GM10266 (cell line): ENCODE measurements at regions not wholly inside any gene's neighbourhood (a gene's known extent, or its start where the extent isn't known, plus 50 kb on each side); places are given as distances from the start of the nearest gene placed in this dataset.

ENCODE experiments used
- DNase-seq: peaks from one replicate; pipeline ENCODE4 v3.0.0; 2012; ENCODE audit errors: extremely low spot score
- CTCF ChIP-seq: IDR thresholded peaks from 2 replicates; pipeline ENCODE4 v1.5.1; 2012; ENCODE audit warnings: mild to moderate bottlenecking, low read depth; ENCODE audit not compliant: control insufficient read depth, insufficient read depth; ENCODE audit errors: missing control alignments

GRCh38 chr5:174386306-174386705, 338.1 kb upstream of the MSX2 start:
- no peak for TF ChIP-seq CTCF
- no peak for DNase-seq

GRCh38 chr5:174386846-174387245, 337.5 kb upstream of the MSX2 start:
- DNase-seq: no peak
- no peak for TF ChIP-seq CTCF

- no peak for TF ChIP-seq CTCF
- DNase-seq: no peak
These were observed 336.9 kb upstream of the MSX2 start for GRCh38 chr5:174387448-174387847.

- no peak for DNase-seq
- TF ChIP-seq CTCF: no peak
These were observed 331.5 kb upstream of the MSX2 start for GRCh38 chr5:174392892-174393291.

- no peak for DNase-seq
- TF ChIP-seq CTCF: no peak
These were observed 327.8 kb upstream of the MSX2 start for GRCh38 chr5:174396541-174396940.

- no peak for DNase-seq
- no peak for TF ChIP-seq CTCF
These were observed 327.2 kb upstream of the MSX2 start for GRCh38 chr5:174397206-174397605.

GRCh38 chr5:174398171-174398570, 326.2 kb upstream of the MSX2 start:
- no peak for DNase-seq
- TF ChIP-seq CTCF: no peak
